Left lobe of liver (tissue), 2 donors: ENCODE measurements at regions not wholly inside any gene's neighbourhood (a gene's known extent, or its start where the extent isn't known, plus 50 kb on each side); places are given as distances from the start of the nearest gene placed in this dataset.

ENCODE experiments used
- ATAC-seq: fragments of 200-7000 bp; cut with Tn5 transposase; one replicate; pipeline ENCODE4 v1.9.1; 2020; ENCODE audit warnings: mild to moderate bottlenecking, moderate library complexity
- DNase-seq: peaks from one replicate; pipeline ENCODE4 v3.0.0-alpha.2; 2020; ENCODE audit warnings: low spot score
- donor health status: DM: no; HTN: no; CAD: no; lungs with moderate emphysema.
- donor health status: DM: no; HTN: yes; CAD: no.

GRCh38 chr5:74956278-74956677 is 90.1 kb upstream of the FAM169A start:
- ATAC-seq (no peak), DNase-seq (no peak)

GRCh38 chr5:74954919-74955318 is 88.7 kb upstream of the FAM169A start:
- no peak for DNase-seq
- no peak for ATAC-seq

- DNase-seq (no peak), ATAC-seq (peak; percentile 79)
These were observed 87.9 kb upstream of the FAM169A start for GRCh38 chr5:74953937-74954720.

GRCh38 chr5:74953554-74953936 is 87.4 kb upstream of the FAM169A start:
- no peak for ATAC-seq
- DNase-seq = no peak

GRCh38 chr5:74952406-74952805 is 86.2 kb upstream of the FAM169A start:
- no peak for ATAC-seq

GRCh38 chr5:74951865-74952264 is 85.7 kb upstream of the FAM169A start:
- no peak for ATAC-seq

More at GRCh38 chr5:74952406-74952805, 86.2 kb upstream of the FAM169A start:
- DNase-seq = no peak

GRCh38 chr5:74950836-74951515 is 84.8 kb upstream of the FAM169A start:
- DNase-seq (no peak), ATAC-seq (no peak)

More at GRCh38 chr5:74951865-74952264, 85.7 kb upstream of the FAM169A start:
- no peak for DNase-seq

GRCh38 chr5:74949976-74950375 is 83.8 kb upstream of the FAM169A start:
- no peak for ATAC-seq
- DNase-seq = no peak

GRCh38 chr5:74948031-74948546 is 81.9 kb upstream of the FAM169A start:
- no peak for DNase-seq
- ATAC-seq = no peak

- no peak for ATAC-seq
- DNase-seq = no peak
These were observed 80.3 kb upstream of the FAM169A start for GRCh38 chr5:74946471-74946870.

- DNase-seq (no peak), ATAC-seq (no peak)
These were observed 79.5 kb upstream of the FAM169A start for GRCh38 chr5:74945561-74946165.

- no peak for ATAC-seq
- no peak for DNase-seq
These were observed 77.7 kb upstream of the FAM169A start for GRCh38 chr5:74943905-74944304.

GRCh38 chr5:74942622-74943286 is 76.6 kb upstream of the FAM169A start:
- ATAC-seq (no peak), DNase-seq (no peak)

GRCh38 chr5:74940782-74941353 is 74.7 kb upstream of the FAM169A start:
- DNase-seq = no peak
- peak; percentile 22 for ATAC-seq

GRCh38 chr5:74938250-74938933 is 72.2 kb upstream of the FAM169A start:
- ATAC-seq = no peak
- DNase-seq = no peak

GRCh38 chr5:74935752-74936091 is 69.5 kb upstream of the FAM169A start:
- ATAC-seq (no peak), DNase-seq (no peak)

- ATAC-seq (peak; percentile 97), DNase-seq (no peak)
These were observed 69.0 kb upstream of the FAM169A start for GRCh38 chr5:74934949-74935751.

GRCh38 chr5:74927336-74927735 is 61.1 kb upstream of the FAM169A start:
- ATAC-seq (no peak), DNase-seq (no peak)

GRCh38 chr5:74919487-74919886 is 53.3 kb upstream of the FAM169A start:
- ATAC-seq (peak; percentile 70), DNase-seq (no peak)

- DNase-seq (no peak), ATAC-seq (peak; percentile 9)
These were observed 52.9 kb upstream of the FAM169A start for GRCh38 chr5:74919041-74919440.
